ENCODE measurements at regions not wholly inside any gene's neighbourhood (a gene's known extent, or its start where the extent isn't known, plus 50 kb on each side); places are given as distances from the start of the nearest gene placed in this dataset.

GRCh38 chr20:10837901-10838300, 164.1 kb upstream of the JAG1 start:
- Histone ChIP-seq H3K4me2 (no peak overlapping the region), H3K27ac (no peak overlapping the region), H3F3A (ENCODE audit: low read depth) (no peaks in the 10 kb centered on the region), H4K20me1 (ENCODE audit: low read depth) (no peaks in the 10 kb centered on the region), H3K79me2 (ENCODE audit: low read depth) (no peaks in the 10 kb centered on the region), H3K9ac (no peak overlapping the region), H2AFZ (replicated peaks) (no peak overlapping the region), H3K27me3 (no peaks in the 10 kb centered on the region), H3K9me3 (ENCODE audit: low read depth) (no peaks in the 10 kb centered on the region), H3K4me1 (no peaks in the 10 kb centered on the region), H3K36me3 (no peaks in the 10 kb centered on the region), H3K4me3 (no peak overlapping the region)
- no peaks in the 10 kb centered on the region for H3K27me3 Mint-ChIP-seq (ENCODE audit: insufficient read depth, low read depth)
- H3K4me1 Mint-ChIP-seq: no peaks in the 10 kb centered on the region
- peaks cover 12% of the 10 kb centered on the region for H3K9me3 Mint-ChIP-seq
- H3K27ac Mint-ChIP-seq: no peak overlapping the region
- TF ChIP-seq EZH2phosphoT487 (IDR thresholded peaks at IDR 0.05): no peak
- no peak for TF ChIP-seq EZH2 (IDR thresholded peaks at IDR 0.05)
- TF ChIP-seq, protein P1, sequence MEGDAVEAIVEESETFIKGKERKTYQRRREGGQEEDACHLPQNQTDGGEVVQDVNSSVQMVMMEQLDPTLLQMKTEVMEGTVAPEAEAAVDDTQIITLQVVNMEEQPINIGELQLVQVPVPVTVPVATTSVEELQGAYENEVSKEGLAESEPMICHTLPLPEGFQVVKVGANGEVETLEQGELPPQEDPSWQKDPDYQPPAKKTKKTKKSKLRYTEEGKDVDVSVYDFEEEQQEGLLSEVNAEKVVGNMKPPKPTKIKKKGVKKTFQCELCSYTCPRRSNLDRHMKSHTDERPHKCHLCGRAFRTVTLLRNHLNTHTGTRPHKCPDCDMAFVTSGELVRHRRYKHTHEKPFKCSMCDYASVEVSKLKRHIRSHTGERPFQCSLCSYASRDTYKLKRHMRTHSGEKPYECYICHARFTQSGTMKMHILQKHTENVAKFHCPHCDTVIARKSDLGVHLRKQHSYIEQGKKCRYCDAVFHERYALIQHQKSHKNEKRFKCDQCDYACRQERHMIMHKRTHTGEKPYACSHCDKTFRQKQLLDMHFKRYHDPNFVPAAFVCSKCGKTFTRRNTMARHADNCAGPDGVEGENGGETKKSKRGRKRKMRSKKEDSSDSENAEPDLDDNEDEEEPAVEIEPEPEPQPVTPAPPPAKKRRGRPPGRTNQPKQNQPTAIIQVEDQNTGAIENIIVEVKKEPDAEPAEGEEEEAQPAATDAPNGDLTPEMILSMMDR (IDR thresholded peaks at IDR 0.05): no peak
- H3K36me3 Mint-ChIP-seq: no peaks in the 10 kb centered on the region
- no peak for DNase-seq (ENCODE audit: low spot score)
- no peak overlapping the region for H3K4me3 Mint-ChIP-seq

- no peak overlapping the region for H3K4me3 ChIP-seq
- no peaks in the 10 kb centered on the region for H3K79me2 ChIP-seq (ENCODE audit: low read depth)
- TF ChIP-seq EZH2phosphoT487 (IDR thresholded peaks at IDR 0.05) (no peak), EZH2 (IDR thresholded peaks at IDR 0.05) (no peak)
- TF ChIP-seq, protein P1 (IDR thresholded peaks at IDR 0.05): no peak
- H3K27ac ChIP-seq: no peak overlapping the region
- no peaks in the 10 kb centered on the region for H3F3A ChIP-seq (ENCODE audit: low read depth)
- H3K36me3 ChIP-seq: no peaks in the 10 kb centered on the region
- Mint-ChIP-seq H3K4me3 (no peak overlapping the region), H3K9me3 (peaks cover 12% of the 10 kb centered on the region), H3K27me3 (ENCODE audit: insufficient read depth, low read depth) (no peaks in the 10 kb centered on the region), H3K36me3 (no peaks in the 10 kb centered on the region), H3K27ac (no peak overlapping the region), H3K4me1 (no peaks in the 10 kb centered on the region)
- no peak overlapping the region for H3K9ac ChIP-seq
- H3K9me3 ChIP-seq (ENCODE audit: low read depth): no peaks in the 10 kb centered on the region
- H3K4me2 ChIP-seq: no peak overlapping the region
- no peaks in the 10 kb centered on the region for H4K20me1 ChIP-seq (ENCODE audit: low read depth)
- no peak for DNase-seq (ENCODE audit: low spot score)
- H3K27me3 ChIP-seq: no peaks in the 10 kb centered on the region
- H2AFZ ChIP-seq (replicated peaks): no peak overlapping the region
- no peaks in the 10 kb centered on the region for H3K4me1 ChIP-seq
These were observed 168.3 kb upstream of the JAG1 start for GRCh38 chr20:10842116-10842515.

GRCh38 chr20:10843146-10843711, 169.4 kb upstream of the JAG1 start:
- no peak overlapping the region for H3K4me3 ChIP-seq
- H3K9ac ChIP-seq: no peak overlapping the region

More at GRCh38 chr20:10843146-10843711, 169.4 kb upstream of the JAG1 start:
- H3K27ac ChIP-seq: no peak overlapping the region
- TF ChIP-seq EZH2phosphoT487 (IDR thresholded peaks at IDR 0.05): no peak
- TF ChIP-seq, protein P1 (IDR thresholded peaks at IDR 0.05): no peak
- no peak for TF ChIP-seq EZH2 (IDR thresholded peaks at IDR 0.05)
- no peaks in the 10 kb centered on the region for H3K4me1 Mint-ChIP-seq
- no peaks in the 10 kb centered on the region for H3K27me3 ChIP-seq
- H3K27ac Mint-ChIP-seq: no peak overlapping the region
- no peaks in the 10 kb centered on the region for H3K4me1 ChIP-seq
- no peaks in the 10 kb centered on the region for H3F3A ChIP-seq (ENCODE audit: low read depth)
- no peaks in the 10 kb centered on the region for H3K9me3 ChIP-seq (ENCODE audit: low read depth)
- H3K36me3 Mint-ChIP-seq: no peaks in the 10 kb centered on the region
- H3K27me3 Mint-ChIP-seq (ENCODE audit: insufficient read depth, low read depth): no peaks in the 10 kb centered on the region
- no peaks in the 10 kb centered on the region for H4K20me1 ChIP-seq (ENCODE audit: low read depth)
- DNase-seq (ENCODE audit: low spot score): no peak
- H2AFZ ChIP-seq (replicated peaks): no peak overlapping the region
- peaks cover 12% of the 10 kb centered on the region for H3K9me3 Mint-ChIP-seq
- no peak overlapping the region for H3K4me3 Mint-ChIP-seq
- H3K79me2 ChIP-seq (ENCODE audit: low read depth): no peaks in the 10 kb centered on the region
- no peak overlapping the region for H3K4me2 ChIP-seq
- no peaks in the 10 kb centered on the region for H3K36me3 ChIP-seq
